HAP-1 (cell line): ENCODE measurements at regions not wholly inside any gene's neighbourhood (a gene's known extent, or its start where the extent isn't known, plus 50 kb on each side); places are given as distances from the start of the nearest gene placed in this dataset.
"Not testable (repeated sequence)": the region's sequence is repeated elsewhere in the genome, so short reads cannot be mapped to it uniquely, and the experiment has no call there.

ENCODE experiments used
- DNase-seq, 2 experiments: peaks; one replicate each; pipeline ENCODE4 v3.0.0-alpha.2; 2016 to 2020; ENCODE audit warnings: low spot score in 2 of 2
- H3K27me3 ChIP-seq: fragments of 250-450 bp; sonication (Bioruptor Pico); 2 replicates; pipeline ENCODE4 v1.5.1; 2020; ENCODE audit warnings: low read depth, mild to moderate bottlenecking, moderate library complexity
- H3K36me3 ChIP-seq: fragments of 250-450 bp; sonication (Bioruptor Pico); replicated peaks from 2 replicates; pipeline ENCODE4 v1.5.1; 2020; ENCODE audit warnings: mild to moderate bottlenecking
- H3K4me1 ChIP-seq: fragments of 250-450 bp; sonication (Bioruptor Pico); 2 replicates; pipeline ENCODE4 v1.5.1; 2020; ENCODE audit warnings: mild to moderate bottlenecking
- H3K4me3 ChIP-seq: fragments of 250-450 bp; sonication (Bioruptor Pico); 2 replicates; pipeline ENCODE4 v1.5.1; 2020; ENCODE audit warnings: mild to moderate bottlenecking, moderate library complexity
- H3K9me3 ChIP-seq: fragments of 250-450 bp; sonication (Bioruptor Pico); 2 replicates; pipeline ENCODE4 v1.5.1; 2020; ENCODE audit warnings: mild to moderate bottlenecking, moderate library complexity
- in situ Hi-C: fragments of 300-500 bp; cut with MboI; formaldehyde crosslinking; loops from 3 replicates; pipeline ENCODE4 v1.14.3; 2020; ENCODE audit warnings: low sequenced_read_pairs, inconsistent platforms, mixed read lengths

GRCh38 chrX:1093586-1094421 lies 118.6 kb downstream of the CRLF2 start:
- no peak for DNase-seq
- no peaks in the 10 kb centered on the region for H3K36me3 ChIP-seq
- no peaks in the 10 kb centered on the region for H3K27me3 ChIP-seq
- H3K9me3 ChIP-seq, result no peaks in the 10 kb centered on the region
- in situ Hi-C loops, result no loop called here
- H3K4me3 ChIP-seq, result no peak overlapping the region
- H3K4me1 ChIP-seq, result no peaks in the 10 kb centered on the region

- Histone ChIP-seq H3K27me3 (no peaks in the 10 kb centered on the region), H3K4me3 (no peak overlapping the region), H3K36me3 (no peaks in the 10 kb centered on the region), H3K4me1 (no peaks in the 10 kb centered on the region), H3K9me3 (no peaks in the 10 kb centered on the region)
- in situ Hi-C loops, result no loop called here
- DNase-seq, result no peak
These were observed 119.3 kb downstream of the CRLF2 start for GRCh38 chrX:1093121-1093520.

GRCh38 chrX:1086444-1087409 lies 125.7 kb downstream of the CRLF2 start:
- Histone ChIP-seq H3K4me1 (no peaks in the 10 kb centered on the region), H3K9me3 (no peaks in the 10 kb centered on the region), H3K4me3 (no peak overlapping the region), H3K36me3 (no peaks in the 10 kb centered on the region), H3K27me3 (no peaks in the 10 kb centered on the region)
- in situ Hi-C loops, result no loop called here
- DNase-seq, result no peak

- H3K4me1 ChIP-seq, in situ Hi-C loops, H3K4me3 ChIP-seq, H3K36me3 ChIP-seq, DNase-seq, H3K9me3 ChIP-seq, H3K27me3 ChIP-seq: not testable (repeated sequence)
These were observed 126.6 kb downstream of the CRLF2 start for GRCh38 chrX:1085871-1086270.

- no peak overlapping the region for H3K4me3 ChIP-seq
- no peaks in the 10 kb centered on the region for H3K27me3 ChIP-seq
- H3K36me3 ChIP-seq, result no peaks in the 10 kb centered on the region
- no peak for DNase-seq
- in situ Hi-C loops, result no loop called here
- H3K4me1 ChIP-seq, result no peaks in the 10 kb centered on the region
- no peaks in the 10 kb centered on the region for H3K9me3 ChIP-seq
These were observed 127.8 kb downstream of the CRLF2 start for GRCh38 chrX:1084689-1085088.

GRCh38 chrX:1076871-1077651 lies 135.4 kb downstream of the CRLF2 start:
- no peaks in the 10 kb centered on the region for H3K36me3 ChIP-seq
- in situ Hi-C loops, result no loop called here

GRCh38 chrX:1075741-1076140 lies 136.7 kb downstream of the CRLF2 start:
- no peaks in the 10 kb centered on the region for H3K27me3 ChIP-seq
- H3K4me3 ChIP-seq, result no peak overlapping the region
- DNase-seq, result no peak
- no peaks in the 10 kb centered on the region for H3K9me3 ChIP-seq
- H3K36me3 ChIP-seq, result no peaks in the 10 kb centered on the region
- H3K4me1 ChIP-seq, result no peaks in the 10 kb centered on the region
- in situ Hi-C loops, result no loop called here

More at GRCh38 chrX:1076871-1077651, 135.4 kb downstream of the CRLF2 start:
- H3K27me3 ChIP-seq, result no peaks in the 10 kb centered on the region
- H3K4me3 ChIP-seq, result no peak overlapping the region
- H3K4me1 ChIP-seq, result no peaks in the 10 kb centered on the region
- no peak for DNase-seq
- H3K9me3 ChIP-seq, result no peaks in the 10 kb centered on the region

GRCh38 chrX:1075156-1075555 lies 137.3 kb downstream of the CRLF2 start:
- in situ Hi-C loops, result no loop called here
- H3K27me3 ChIP-seq, result no peaks in the 10 kb centered on the region
- DNase-seq, result no peak
- H3K4me1 ChIP-seq, result no peaks in the 10 kb centered on the region
- H3K36me3 ChIP-seq, result no peaks in the 10 kb centered on the region
- H3K9me3 ChIP-seq, result no peaks in the 10 kb centered on the region
- H3K4me3 ChIP-seq, result no peak overlapping the region

- H3K4me3 ChIP-seq, result no peak overlapping the region
- H3K9me3 ChIP-seq, result no peaks in the 10 kb centered on the region
- H3K4me1 ChIP-seq, result no peaks in the 10 kb centered on the region
- no peak for DNase-seq
- H3K36me3 ChIP-seq, result no peaks in the 10 kb centered on the region
- in situ Hi-C loops, result no loop called here
- H3K27me3 ChIP-seq, result no peaks in the 10 kb centered on the region
These were observed 137.7 kb downstream of the CRLF2 start for GRCh38 chrX:1074755-1075154.

GRCh38 chrX:1074172-1074571 lies 138.3 kb downstream of the CRLF2 start:
- no peak for DNase-seq
- Histone ChIP-seq H3K27me3 (no peaks in the 10 kb centered on the region), H3K36me3 (no peaks in the 10 kb centered on the region), H3K4me3 (no peak overlapping the region), H3K4me1 (no peaks in the 10 kb centered on the region), H3K9me3 (no peaks in the 10 kb centered on the region)
- in situ Hi-C loops, result no loop called here

GRCh38 chrX:1072637-1073377 lies 139.6 kb downstream of the CRLF2 start:
- in situ Hi-C loops, result no loop called here
- Histone ChIP-seq H3K36me3 (no peaks in the 10 kb centered on the region), H3K9me3 (no peaks in the 10 kb centered on the region), H3K27me3 (no peaks in the 10 kb centered on the region), H3K4me1 (no peaks in the 10 kb centered on the region), H3K4me3 (no peak overlapping the region)
- DNase-seq, result no peak

GRCh38 chrX:1071351-1071750 lies 141.1 kb downstream of the CRLF2 start:
- H3K27me3 ChIP-seq, result no peaks in the 10 kb centered on the region
- H3K4me3 ChIP-seq, result no peak overlapping the region
- no peak for DNase-seq
- in situ Hi-C loops, result no loop called here
- no peaks in the 10 kb centered on the region for H3K36me3 ChIP-seq
- no peaks in the 10 kb centered on the region for H3K4me1 ChIP-seq
- no peaks in the 10 kb centered on the region for H3K9me3 ChIP-seq

GRCh38 chrX:1062351-1062750 lies 150.1 kb downstream of the CRLF2 start:
- no peak for DNase-seq
- no peaks in the 10 kb centered on the region for H3K9me3 ChIP-seq
- in situ Hi-C loops, result no loop called here
- H3K4me1 ChIP-seq, result no peaks in the 10 kb centered on the region
- H3K27me3 ChIP-seq, result no peaks in the 10 kb centered on the region
- no peaks in the 10 kb centered on the region for H3K36me3 ChIP-seq
- H3K4me3 ChIP-seq, result no peak overlapping the region
